ENCODE measurements at regions not wholly inside any gene's neighbourhood (a gene's known extent, or its start where the extent isn't known, plus 50 kb on each side); places are given as distances from the start of the nearest gene placed in this dataset.

- no peak for TF ChIP-seq CTCF (IDR thresholded peaks at IDR 0.05)
- TF ChIP-seq POLR2A (IDR thresholded peaks at IDR 0.05) = no peak
These were observed 57.1 kb upstream of the PLPPR4 start for GRCh38 chr1:99207216-99207615.

All from esophagus squamous epithelium (tissue), 4 donors.